HUES64 (cell line): ENCODE measurements at regions not wholly inside any gene's neighbourhood (a gene's known extent, or its start where the extent isn't known, plus 50 kb on each side); places are given as distances from the start of the nearest gene placed in this dataset.

Experiments used
- H3K27ac ChIP-seq: 2 replicates; pipeline ENCODE4 v1.7.0; 2013; ENCODE audit warnings: low read depth, low read length, inconsistent platforms
- H3K27me3 ChIP-seq: 2 replicates; pipeline ENCODE4 v1.6.1; 2013; ENCODE audit warnings: mild to moderate bottlenecking, low read length; ENCODE audit not compliant: insufficient read depth
- H3K36me3 ChIP-seq: 2 replicates; pipeline ENCODE4 v1.6.1; 2013; ENCODE audit warnings: mild to moderate bottlenecking, low read length; ENCODE audit not compliant: insufficient read depth
- H3K4me1 ChIP-seq: 2 replicates; pipeline ENCODE4 v1.6.1; 2013; ENCODE audit warnings: mild to moderate bottlenecking, low read length, moderate library complexity; ENCODE audit not compliant: insufficient read depth
- H3K4me3 ChIP-seq: 2 replicates; pipeline ENCODE4 v1.5.1; 2013; ENCODE audit warnings: mild to moderate bottlenecking, low read length, moderate library complexity
- H3K9ac ChIP-seq: 2 replicates; pipeline ENCODE4 v1.6.1; 2013; ENCODE audit warnings: mild to moderate bottlenecking, low read depth, low read length
- H3K9me3 ChIP-seq: 2 replicates; pipeline ENCODE4 v1.6.1; 2013; ENCODE audit warnings: low read depth, low read length; ENCODE audit not compliant: insufficient read depth
- WGBS: fragments of 150-250, 120-280 bp; methylation state at CpG from one replicate; pipeline ENCODE4 v1.1.7; 2013; ENCODE audit warnings: missing lambda C conversion rate; 5-methylcytosine and 5-hydroxymethylcytosine counted together

- Histone ChIP-seq H3K4me3 (peak overlapping the region; percentile 57), H3K9me3 (no peaks in the 10 kb centered on the region), H3K4me1 (peaks cover 14% of the 10 kb centered on the region), H3K36me3 (no peaks in the 10 kb centered on the region), H3K9ac (no peak overlapping the region), H3K27ac (no peak overlapping the region), H3K27me3 (peaks cover 91% of the 10 kb centered on the region)
- WGBS, result 7% methylated on average over 36 of the region's 37 CpGs
Measured at GRCh38 chr11:43582024-43582862, 98.3 kb upstream of the HSD17B12 start.

GRCh38 chr11:43582863-43583462 lies 97.6 kb upstream of the HSD17B12 start:
- peak overlapping the region; percentile 57 for H3K4me3 ChIP-seq
- H3K9ac ChIP-seq, result no peak overlapping the region
- H3K27ac ChIP-seq, result no peak overlapping the region
- H3K9me3 ChIP-seq, result no peaks in the 10 kb centered on the region
- peaks cover 84% of the 10 kb centered on the region for H3K27me3 ChIP-seq
- H3K4me1 ChIP-seq, result peaks cover 14% of the 10 kb centered on the region
- 5% methylated on average over 26 of the region's 26 CpGs for WGBS
- H3K36me3 ChIP-seq, result no peaks in the 10 kb centered on the region

GRCh38 chr11:43583548-43583947 lies 97.0 kb upstream of the HSD17B12 start:
- H3K27ac ChIP-seq, result no peak overlapping the region
- H3K9me3 ChIP-seq, result no peaks in the 10 kb centered on the region
- H3K4me3 ChIP-seq, result peak overlapping the region; percentile 57
- WGBS, result 68% methylated on average over 5 of the region's 6 CpGs
- no peaks in the 10 kb centered on the region for H3K36me3 ChIP-seq
- peaks cover 78% of the 10 kb centered on the region for H3K27me3 ChIP-seq
- H3K9ac ChIP-seq, result no peak overlapping the region
- peaks cover 14% of the 10 kb centered on the region for H3K4me1 ChIP-seq

DNA sequence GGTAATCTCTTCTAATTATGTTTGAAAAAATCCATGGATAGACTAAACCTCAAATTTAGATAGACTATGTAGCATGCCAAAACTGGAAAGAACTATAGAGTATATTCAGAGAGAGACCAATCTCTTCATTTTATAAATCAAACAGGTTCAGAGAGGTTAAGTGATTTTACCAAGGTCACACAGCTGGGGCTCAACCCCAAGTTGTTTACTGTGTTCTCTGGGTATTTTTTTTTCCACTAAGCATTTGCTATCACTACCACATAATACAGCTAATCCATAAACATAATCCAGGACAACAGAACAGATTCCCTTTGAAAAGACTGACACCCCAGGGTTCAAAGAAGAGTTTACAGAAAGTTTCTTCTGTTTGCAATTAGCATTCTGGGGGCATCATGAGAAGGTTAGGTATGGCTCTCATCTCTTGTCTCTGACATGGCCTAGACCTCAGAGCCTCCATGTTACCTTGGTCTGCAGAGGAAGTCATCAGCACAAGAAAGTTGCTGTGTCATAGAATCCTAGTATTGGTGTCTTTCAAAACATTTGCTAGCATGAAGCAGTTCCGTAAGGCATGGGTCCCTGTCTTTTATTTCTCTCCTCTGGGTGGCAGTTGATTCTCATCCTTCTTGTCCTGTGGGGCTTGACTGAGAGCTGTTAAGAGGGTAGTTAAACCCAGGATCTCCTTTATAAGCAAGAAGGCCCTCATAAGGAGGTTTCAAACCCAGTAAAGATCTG lies 94.5 kb upstream of the HSD17B12 start:
- WGBS, result 82% methylated on average over 1 of the region's 1 CpG
- H3K27me3 ChIP-seq, result peaks cover 55% of the 10 kb centered on the region
- H3K4me1 ChIP-seq, result peaks cover 14% of the 10 kb centered on the region

DNA sequence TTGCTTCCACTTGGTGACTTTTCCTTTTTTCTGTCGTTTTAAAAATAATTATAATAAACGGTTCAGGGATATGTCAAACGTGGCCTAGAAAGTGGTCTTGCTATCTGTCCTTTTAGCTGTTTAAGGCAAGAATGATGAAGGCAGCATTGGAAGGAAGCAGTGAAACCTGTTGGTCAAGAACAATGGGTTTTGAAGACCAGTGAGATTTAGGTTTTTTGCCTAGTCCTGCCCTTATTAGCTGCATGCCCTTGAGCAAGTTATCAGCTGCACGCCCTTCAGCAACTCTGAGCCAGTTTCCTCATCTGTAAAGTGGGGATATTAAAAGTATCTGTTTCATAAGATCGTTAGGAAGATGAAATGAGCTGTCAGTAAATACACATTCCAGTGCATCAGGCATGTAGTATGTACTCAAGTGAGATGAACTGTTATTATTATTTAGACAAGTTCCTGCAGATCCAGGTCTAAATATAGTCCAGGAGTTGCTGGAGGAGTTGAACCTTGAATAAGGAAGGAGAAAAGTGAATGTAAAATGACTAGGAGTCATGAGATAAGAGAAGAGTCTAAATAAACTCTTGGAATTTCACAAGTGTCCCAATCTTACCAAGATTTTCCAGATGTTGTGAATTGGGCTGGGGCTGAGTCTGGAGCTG lies 90.8 kb upstream of the HSD17B12 start:
- 90% methylated on average over 5 of the region's 5 CpGs for WGBS
- Histone ChIP-seq H3K27ac (no peak overlapping the region), H3K4me1 (peaks cover 6% of the 10 kb centered on the region), H3K9me3 (no peaks in the 10 kb centered on the region), H3K36me3 (no peaks in the 10 kb centered on the region), H3K4me3 (no peak overlapping the region), H3K9ac (no peak overlapping the region), H3K27me3 (peaks cover 18% of the 10 kb centered on the region)

More for the DNA sequence above, 94.5 kb upstream of the HSD17B12 start:
- Histone ChIP-seq H3K36me3 (no peaks in the 10 kb centered on the region), H3K9me3 (no peaks in the 10 kb centered on the region), H3K9ac (no peak overlapping the region), H3K4me3 (no peak overlapping the region), H3K27ac (no peak overlapping the region)

DNA sequence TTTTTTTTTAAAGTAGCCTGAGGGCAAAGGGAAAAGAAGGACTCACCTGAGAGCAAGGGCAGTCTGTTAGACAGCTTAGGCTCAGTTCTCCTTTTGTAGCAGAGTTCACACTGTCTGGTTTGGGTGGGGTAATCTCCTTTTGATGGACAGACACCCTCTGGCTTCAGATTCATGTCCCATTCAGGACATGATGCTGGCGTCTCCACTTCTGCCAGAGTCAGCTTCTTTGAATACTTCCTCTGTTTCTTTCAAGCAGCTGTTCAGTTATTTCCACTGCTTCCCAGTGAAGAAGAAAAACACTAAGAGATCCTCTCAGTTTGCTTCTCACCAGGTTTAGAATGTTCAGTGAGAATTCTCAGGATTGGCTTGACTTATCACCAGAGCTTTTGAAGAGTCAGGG lies 79.0 kb upstream of the HSD17B12 start:
- Histone ChIP-seq H3K4me1 (no peaks in the 10 kb centered on the region), H3K27ac (no peak overlapping the region), H3K9me3 (no peaks in the 10 kb centered on the region), H3K27me3 (no peaks in the 10 kb centered on the region), H3K36me3 (no peaks in the 10 kb centered on the region), H3K9ac (no peak overlapping the region), H3K4me3 (no peak overlapping the region)
- 69% methylated on average over 1 of the region's 1 CpG for WGBS

GRCh38 chr11:43602670-43603069 lies 77.9 kb upstream of the HSD17B12 start:
- Histone ChIP-seq H3K9me3 (no peaks in the 10 kb centered on the region), H3K9ac (no peak overlapping the region), H3K36me3 (no peaks in the 10 kb centered on the region), H3K27ac (no peak overlapping the region), H3K4me1 (no peaks in the 10 kb centered on the region), H3K4me3 (no peak overlapping the region), H3K27me3 (no peaks in the 10 kb centered on the region)
- 91% methylated on average over 2 of the region's 2 CpGs for whole genome bisulfite sequencing

DNA sequence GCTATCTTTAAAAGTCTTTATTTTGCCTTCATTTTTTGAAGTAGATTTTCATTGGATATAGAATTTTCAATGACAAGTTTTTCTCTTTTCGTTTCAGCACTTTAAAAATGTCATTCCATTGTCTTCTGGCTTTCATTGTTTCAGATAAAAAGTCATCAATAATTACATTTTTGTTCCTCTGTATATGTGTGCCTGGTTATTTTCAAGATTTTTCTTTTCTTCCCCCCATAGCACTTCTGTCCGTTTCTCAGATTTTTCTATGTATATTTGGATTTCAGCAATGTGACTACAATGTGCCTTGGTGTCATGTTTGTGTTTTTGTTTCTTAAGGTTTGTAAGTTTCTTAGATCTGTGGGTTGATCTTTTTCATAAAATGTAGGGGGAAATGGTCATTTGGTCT lies 66.3 kb upstream of the HSD17B12 start:
- no peak overlapping the region for H3K9ac ChIP-seq
- no peaks in the 10 kb centered on the region for H3K36me3 ChIP-seq
- WGBS, result 100% methylated on average over 1 of the region's 2 CpGs
- peaks cover 3% of the 10 kb centered on the region for H3K27me3 ChIP-seq
- H3K27ac ChIP-seq, result no peak overlapping the region
- H3K4me1 ChIP-seq, result no peaks in the 10 kb centered on the region
- H3K9me3 ChIP-seq, result peaks cover 17% of the 10 kb centered on the region; the same call in 1 of the 2 replicates
- H3K4me3 ChIP-seq, result no peak overlapping the region

DNA sequence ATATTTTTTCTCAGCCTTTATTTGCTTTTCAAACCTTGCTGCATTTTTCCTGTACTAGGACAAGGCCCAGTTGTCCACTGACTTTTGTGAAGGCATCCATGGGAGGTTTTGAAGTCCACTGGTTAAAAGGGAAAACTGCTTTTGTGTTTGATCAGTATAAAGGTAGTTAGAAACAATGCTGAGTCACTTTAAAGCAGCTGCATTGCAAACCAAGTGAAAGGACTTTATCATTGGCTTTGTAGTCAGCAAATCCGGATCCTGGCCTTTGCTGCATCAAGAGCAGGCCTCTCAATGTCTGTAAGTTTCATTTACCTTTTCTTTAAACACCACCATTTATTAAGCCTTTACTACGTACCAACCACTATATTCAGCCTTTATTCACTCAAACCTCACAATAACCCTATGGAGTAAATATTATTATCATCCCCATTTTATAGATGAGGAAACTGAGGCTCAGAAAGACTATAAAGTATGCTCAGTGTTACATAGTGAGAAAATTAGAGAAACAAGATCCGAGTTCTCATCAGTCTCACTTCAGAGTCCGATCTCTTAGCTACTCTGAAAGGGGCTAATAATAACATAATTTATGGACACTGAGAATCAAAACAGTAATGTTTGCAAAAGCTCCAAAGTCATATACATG lies 60.6 kb upstream of the HSD17B12 start:
- no peaks in the 10 kb centered on the region for H3K4me1 ChIP-seq
- no peak overlapping the region for H3K9ac ChIP-seq
- H3K36me3 ChIP-seq, result no peaks in the 10 kb centered on the region
- 97% methylated on average over 4 of the region's 4 CpGs for WGBS
- no peak overlapping the region for H3K4me3 ChIP-seq
- no peak overlapping the region for H3K27ac ChIP-seq
- peaks cover 6% of the 10 kb centered on the region; the same call in 1 of the 2 replicates for H3K9me3 ChIP-seq
- no peaks in the 10 kb centered on the region for H3K27me3 ChIP-seq

DNA sequence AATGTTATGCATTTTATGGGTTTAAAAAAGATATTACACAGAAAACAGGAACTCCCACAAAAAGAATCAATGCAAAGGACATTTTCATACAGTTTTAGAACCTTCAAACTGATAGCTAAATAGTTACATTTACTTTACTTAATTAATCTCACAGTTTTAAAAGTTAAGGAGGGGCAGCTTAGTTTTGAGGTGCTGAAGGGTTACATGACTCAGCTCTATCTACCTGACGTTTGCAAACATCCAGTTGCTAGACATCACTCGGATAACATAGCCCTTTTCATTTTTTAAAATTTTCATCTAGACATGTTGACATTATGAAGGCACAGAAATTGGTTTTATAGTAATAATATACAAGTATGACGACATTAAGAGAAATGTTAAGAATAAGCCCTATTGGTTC lies 53.7 kb upstream of the HSD17B12 start:
- no peaks in the 10 kb centered on the region for H3K4me1 ChIP-seq
- no peak overlapping the region for H3K9ac ChIP-seq
- no peak overlapping the region for H3K27ac ChIP-seq
- H3K9me3 ChIP-seq, result no peaks in the 10 kb centered on the region
- H3K36me3 ChIP-seq, result no peaks in the 10 kb centered on the region
- WGBS, result 93% methylated on average over 3 of the region's 3 CpGs
- H3K27me3 ChIP-seq, result peaks cover 2% of the 10 kb centered on the region; the same call in 1 of the 2 replicates
- no peak overlapping the region for H3K4me3 ChIP-seq
